Fibroblast of skin of scalp (primary cell): ENCODE measurements at regions not wholly inside any gene's neighbourhood (a gene's known extent, or its start where the extent isn't known, plus 50 kb on each side); places are given as distances from the start of the nearest gene placed in this dataset.
A peak's percentile ranks its signal among the peaks of the same experiment; 100 is the strongest.

Source experiments
- DNase-seq: peaks from one replicate; pipeline ENCODE4 v3.0.0-alpha.2; 2013

DNA sequence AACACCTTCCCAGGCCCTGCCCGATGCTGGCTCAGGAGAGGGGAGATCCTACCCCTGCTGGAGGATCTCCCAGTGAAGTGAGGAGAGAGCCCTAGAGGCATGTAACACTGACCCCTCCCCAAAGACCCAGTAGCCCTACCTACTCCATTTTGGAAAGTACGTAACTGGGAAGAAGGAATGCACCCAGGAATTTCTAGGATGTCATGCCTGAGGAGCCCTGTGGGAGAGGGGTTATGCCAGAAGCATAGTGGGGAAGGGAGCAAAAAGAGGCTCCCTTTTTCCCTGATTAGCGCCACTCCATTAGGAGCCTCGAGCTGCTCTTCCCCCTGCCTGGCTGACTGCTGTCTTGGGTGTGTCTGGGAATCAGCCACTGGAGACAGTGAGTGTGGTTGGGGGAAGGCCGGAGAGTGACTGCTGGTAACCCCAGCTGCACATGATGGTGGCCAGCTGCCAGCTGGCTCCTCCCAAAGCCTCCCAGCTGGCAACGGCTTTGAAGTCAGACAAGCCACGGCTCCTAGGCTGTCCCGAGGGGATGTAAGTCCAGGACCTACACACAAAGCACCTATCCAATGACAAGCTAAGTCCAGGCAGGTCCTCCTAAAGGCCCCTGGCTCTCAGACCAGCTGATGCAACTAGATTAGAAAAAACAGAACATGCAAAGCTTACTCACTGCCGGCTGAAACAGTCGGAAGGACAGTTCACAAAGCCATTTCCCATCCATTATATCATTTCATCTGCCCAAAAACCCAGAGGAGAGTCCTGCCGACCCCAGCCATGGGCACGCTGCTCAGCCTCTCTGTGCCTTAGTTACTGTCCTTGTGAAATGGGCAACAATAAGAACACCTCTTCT lies 136.5 kb upstream of the ABCA1 start:
- DNase-seq, result peak; percentile 98

GRCh38 chr9:105065098-105066088 lies 137.4 kb upstream of the ABCA1 start:
- DNase-seq, result no peak

DNA sequence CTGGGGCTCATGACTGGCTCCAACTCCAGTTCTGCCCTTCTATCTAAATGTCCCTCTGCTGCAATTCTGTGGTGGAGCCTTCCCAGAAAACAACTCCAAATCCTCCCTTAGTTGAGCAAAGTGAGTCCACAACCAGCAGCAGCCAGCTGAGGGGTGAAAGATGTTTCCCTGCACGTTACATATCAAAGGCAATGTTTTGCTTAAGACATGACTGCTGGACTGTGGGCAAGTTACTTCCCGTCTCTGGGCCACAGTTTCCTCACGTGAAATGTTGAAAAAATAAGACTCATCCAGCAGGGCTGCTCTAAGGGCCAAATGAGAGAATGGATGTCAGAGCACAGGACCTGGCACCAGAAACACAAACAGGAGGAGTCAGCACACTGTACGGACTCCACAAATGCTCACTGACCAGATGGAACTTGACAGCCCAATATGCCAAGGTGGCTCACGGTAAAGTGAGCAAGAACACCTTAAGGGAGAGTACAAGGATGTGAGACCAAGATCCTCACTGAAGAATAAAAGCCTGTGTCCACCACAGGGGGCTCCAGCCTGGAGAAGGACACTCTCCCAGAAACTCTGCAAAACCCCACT lies 138.4 kb upstream of the ABCA1 start:
- DNase-seq, result no peak

- DNase-seq, result peak; percentile 74
These were observed 140.1 kb upstream of the ABCA1 start for GRCh38 chr9:105067895-105068580.

DNA sequence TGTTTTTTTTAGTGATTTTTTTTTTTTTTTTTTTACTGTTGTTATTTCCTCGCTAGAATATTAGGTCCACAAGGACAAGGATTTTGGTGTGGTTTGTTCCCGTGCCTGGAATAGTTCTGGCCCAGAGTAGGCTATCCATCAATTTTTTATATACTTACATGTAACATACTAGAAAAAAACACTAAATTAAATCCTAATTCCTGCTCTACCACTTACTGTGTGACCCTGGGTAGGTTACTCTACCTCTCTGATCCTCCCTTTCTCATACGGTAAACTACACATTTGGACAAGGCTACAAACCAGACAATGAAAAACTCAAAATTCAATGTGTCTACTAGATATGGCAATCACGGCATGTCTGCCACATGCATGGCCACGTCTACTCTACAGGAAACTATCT lies 141.3 kb upstream of the ABCA1 start:
- DNase-seq, result no peak

DNA sequence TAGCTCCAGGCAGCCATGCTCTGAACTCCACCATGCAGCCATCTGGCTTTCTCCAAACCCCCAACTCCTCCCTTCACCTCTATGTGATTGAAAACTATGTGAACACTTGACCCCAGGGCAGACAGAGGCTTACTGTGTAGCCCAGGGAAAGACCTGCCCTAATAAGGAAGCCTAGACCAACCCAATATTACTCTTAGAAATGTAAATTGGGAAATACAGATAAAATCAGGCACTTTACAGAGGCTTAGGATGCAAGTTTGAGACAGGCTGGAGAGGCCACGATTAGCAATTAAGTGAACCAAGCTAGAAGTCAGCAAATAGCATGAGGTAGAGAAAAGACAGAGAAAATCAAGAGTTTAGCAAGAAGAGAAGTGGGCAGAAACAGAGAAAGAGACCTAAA lies 141.7 kb upstream of the ABCA1 start:
- no peak for DNase-seq

- DNase-seq, result peak; percentile 24
These were observed 142.2 kb upstream of the ABCA1 start for GRCh38 chr9:105070176-105070575.

- DNase-seq, result no peak
These were observed 144.5 kb upstream of the ABCA1 start for GRCh38 chr9:105072476-105072875.

- DNase-seq, result peak; percentile 13
These were observed 145.2 kb upstream of the ABCA1 start for GRCh38 chr9:105073147-105073546.

- no peak for DNase-seq
These were observed 146.5 kb upstream of the ABCA1 start for GRCh38 chr9:105074491-105074890.

GRCh38 chr9:105076729-105077128 lies 148.8 kb upstream of the ABCA1 start:
- no peak for DNase-seq

DNA sequence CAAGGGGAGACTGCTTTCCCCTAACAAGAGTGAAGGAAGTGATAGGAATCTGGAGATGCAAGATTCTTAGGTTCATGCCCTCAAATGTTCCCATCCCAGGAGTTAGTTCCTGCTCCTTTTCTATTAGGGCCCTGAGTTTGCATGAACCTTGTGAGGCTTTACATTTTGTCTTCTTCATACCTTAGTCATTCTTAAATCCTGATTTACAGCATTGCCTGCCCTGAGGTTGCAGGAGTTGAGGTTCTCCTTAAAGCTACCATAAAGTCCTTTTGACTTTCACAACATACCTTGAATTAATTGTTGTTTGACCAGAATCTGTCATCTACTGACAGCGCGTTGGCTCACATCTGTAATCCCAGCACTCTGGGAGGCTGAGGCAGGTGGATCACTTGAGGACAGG lies 151.5 kb upstream of the ABCA1 start:
- no peak for DNase-seq

- DNase-seq, result no peak
These were observed 154.9 kb upstream of the ABCA1 start for GRCh38 chr9:105082843-105083242.

DNA sequence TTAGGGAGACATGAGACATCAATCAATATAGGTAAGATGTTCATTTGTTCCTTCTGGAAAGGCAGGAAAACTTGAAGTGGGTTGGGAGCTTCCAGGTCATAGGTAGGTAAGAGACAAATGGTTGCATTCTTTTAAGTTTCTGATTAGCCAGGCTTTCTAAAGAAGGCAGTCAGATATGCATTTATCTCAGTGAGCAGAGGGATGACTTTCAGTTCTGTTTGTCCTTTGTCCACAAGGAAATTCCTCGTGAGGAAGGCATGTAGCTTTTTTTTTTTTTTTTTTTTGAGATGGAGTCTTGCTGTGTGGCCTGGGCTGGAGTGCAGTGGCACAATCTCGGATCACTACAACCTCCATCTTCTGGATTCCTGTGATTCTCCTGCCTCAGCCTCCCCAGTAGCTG lies 155.3 kb upstream of the ABCA1 start:
- DNase-seq, result no peak

DNA sequence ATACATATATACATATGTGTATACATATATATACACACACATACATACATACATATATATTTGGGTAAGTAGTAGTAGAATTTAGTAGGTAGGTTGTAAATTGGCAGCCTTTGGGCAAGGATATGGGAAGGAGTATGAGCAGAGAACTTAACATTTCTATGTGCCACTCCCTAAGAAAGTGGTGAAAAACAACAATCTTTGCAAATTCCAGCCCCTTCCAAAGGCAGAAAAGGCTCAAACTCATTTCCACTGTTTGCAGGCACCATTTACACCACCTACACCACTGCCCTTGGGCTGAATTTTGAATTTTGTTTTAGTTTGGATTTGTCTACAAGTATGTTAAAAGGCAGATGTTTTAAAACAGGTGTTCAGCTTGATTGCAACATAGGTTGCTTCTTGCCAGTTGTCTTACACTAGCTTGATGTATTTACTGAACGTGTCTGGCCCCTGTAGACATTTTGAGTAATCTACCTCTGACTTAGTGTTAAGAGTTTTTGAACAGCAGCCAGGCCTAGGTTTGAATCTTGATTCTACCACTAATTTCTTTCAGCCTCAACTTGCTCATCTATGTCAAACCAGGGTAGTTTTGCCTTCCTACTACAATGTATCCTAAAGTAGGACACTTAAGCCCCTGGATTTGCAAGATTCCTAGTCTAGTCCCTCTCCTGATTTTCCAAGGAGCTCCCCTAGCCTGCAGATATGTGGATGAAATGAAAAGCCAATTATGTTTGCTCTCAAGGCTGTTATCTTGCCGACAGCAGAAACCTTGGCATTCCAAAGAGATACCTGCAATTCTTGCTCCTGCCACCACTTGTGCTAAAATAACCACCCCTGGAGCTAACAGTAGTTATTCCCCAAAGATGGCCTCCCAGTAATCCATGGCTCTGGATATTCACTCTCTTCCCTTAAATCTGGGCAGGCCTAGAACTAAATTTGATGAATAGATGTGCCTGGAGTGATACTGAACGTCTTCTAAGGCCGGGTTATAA lies 156.2 kb upstream of the SLC44A1 start:
- DNase-seq, result no peak

- DNase-seq, result no peak
These were observed 154.6 kb upstream of the SLC44A1 start for GRCh38 chr9:105089874-105090273.

- DNase-seq, result no peak
These were observed 153.3 kb upstream of the SLC44A1 start for GRCh38 chr9:105091004-105091640.

GRCh38 chr9:105093685-105094084 lies 150.8 kb upstream of the SLC44A1 start:
- no peak for DNase-seq

GRCh38 chr9:105098370-105098769 lies 146.1 kb upstream of the SLC44A1 start:
- DNase-seq, result no peak

- DNase-seq, result peak; percentile 30
These were observed 140.7 kb upstream of the SLC44A1 start for GRCh38 chr9:105103776-105104175.

- DNase-seq, result no peak
These were observed 130.1 kb upstream of the SLC44A1 start for GRCh38 chr9:105114318-105114717.
